HG02943 (cell line): ENCODE measurements at regions not wholly inside any gene's neighbourhood (a gene's known extent, or its start where the extent isn't known, plus 50 kb on each side); places are given as distances from the start of the nearest gene placed in this dataset.

Source experiments
- ATAC-seq: cut with Tn5 transposase; IDR thresholded peaks from one replicate; pipeline ENCODE4 v1.9.1; 2021; ENCODE audit warnings: mild to moderate bottlenecking, low read depth, moderate library complexity; ENCODE audit not compliant: unreplicated experiment

GRCh38 chr2:156826341-156826933, 390.3 kb downstream of the GPD2 start:
- no peak for ATAC-seq

DNA sequence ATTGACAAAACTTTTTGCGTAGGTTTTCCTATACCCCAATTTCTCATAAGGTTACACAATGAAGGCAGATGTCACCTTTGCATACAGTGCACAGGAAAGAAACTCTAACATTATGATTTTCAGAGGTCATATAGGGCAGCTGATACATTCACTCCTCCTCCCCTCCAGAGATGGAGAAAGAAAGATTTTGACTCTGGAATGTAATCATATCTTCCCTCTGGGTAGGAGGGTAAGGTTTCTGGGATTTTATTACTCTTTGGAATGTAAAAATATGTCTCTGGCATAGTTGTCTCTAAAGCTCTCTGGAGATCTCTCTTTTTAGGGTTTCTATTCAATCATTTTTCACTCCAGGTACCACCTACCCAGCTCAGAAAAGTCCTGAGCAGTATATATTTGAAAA, 398.3 kb downstream of the GPD2 start:
- ATAC-seq = no peak

GRCh38 chr2:156837635-156838370, 401.6 kb downstream of the GPD2 start:
- no peak for ATAC-seq

- no peak for ATAC-seq
Observed at GRCh38 chr2:156841321-156841720, 405.1 kb downstream of the GPD2 start.

GRCh38 chr2:156845806-156846558, 409.8 kb downstream of the GPD2 start:
- no peak for ATAC-seq

GRCh38 chr2:156852210-156852609, 405.3 kb upstream of the GALNT5 start:
- ATAC-seq = no peak

GRCh38 chr2:156852681-156853080, 404.8 kb upstream of the GALNT5 start:
- no peak for ATAC-seq

DNA sequence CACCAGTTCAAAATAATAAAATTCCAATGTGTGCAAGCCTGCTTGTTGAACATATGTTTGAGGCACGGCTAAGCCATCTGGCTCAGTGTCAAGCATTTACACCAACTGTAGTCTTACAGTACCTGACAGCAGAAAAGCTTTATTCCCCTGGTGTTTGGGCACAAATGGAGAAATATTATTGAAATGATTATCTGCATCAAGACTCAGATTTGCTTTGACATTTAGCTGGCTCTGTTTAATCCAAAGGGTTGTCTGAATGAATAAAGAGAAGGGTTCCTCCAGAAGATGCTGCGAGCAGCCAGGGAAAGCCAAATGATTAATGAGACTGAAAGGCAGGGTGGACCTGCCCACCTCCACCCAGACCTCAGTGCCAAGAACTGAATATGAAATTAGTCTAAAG, 393.2 kb upstream of the GALNT5 start:
- ATAC-seq = no peak

DNA sequence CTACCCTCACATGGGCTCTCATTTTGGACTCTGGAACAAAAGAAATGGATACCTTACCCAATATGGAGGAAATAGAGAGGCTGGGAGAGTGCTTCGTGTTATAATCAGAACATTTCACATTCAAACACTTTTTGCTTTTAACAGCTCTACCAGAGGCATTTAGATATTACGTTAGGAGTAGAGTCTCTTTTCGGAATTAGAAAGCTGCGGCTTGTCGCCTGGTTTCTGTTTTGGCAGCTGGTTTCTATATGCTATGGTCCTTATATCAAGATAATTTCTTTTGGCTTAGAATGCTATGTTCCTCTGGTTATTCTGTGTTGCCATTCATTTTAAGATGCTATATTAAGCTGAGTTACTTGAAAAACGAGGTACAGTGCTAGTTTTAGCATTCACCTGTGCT, 392.8 kb upstream of the GALNT5 start:
- no peak for ATAC-seq

- ATAC-seq = no peak
Observed at GRCh38 chr2:156867201-156867600, 390.3 kb upstream of the GALNT5 start.

- no peak for ATAC-seq
Observed at GRCh38 chr2:156874707-156875106, 382.8 kb upstream of the GALNT5 start.

DNA sequence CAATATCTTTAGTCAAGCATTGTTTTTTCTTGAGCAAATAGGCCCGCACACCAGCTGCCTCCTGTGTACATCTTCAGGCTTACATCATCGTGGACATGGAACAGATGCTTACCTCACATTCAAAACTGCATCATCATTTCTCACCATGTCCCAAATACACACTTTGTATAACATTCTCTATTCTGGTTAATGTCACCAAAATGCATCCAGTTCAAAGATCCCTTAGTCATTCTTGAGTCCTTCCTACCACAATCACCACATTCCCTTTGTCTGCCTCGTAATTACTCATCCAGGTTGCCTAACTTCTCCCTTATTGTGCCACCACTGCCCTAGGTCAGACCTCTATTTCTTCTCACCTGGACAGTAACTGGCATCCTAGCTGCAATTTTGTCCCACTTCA, 373.7 kb upstream of the GALNT5 start:
- no peak for ATAC-seq

GRCh38 chr2:156884216-156884615, 373.3 kb upstream of the GALNT5 start:
- ATAC-seq = no peak

- ATAC-seq = no peak
Observed at GRCh38 chr2:156890529-156891148, 366.9 kb upstream of the GALNT5 start.

GRCh38 chr2:156891609-156892008, 365.9 kb upstream of the GALNT5 start:
- ATAC-seq = no peak

DNA sequence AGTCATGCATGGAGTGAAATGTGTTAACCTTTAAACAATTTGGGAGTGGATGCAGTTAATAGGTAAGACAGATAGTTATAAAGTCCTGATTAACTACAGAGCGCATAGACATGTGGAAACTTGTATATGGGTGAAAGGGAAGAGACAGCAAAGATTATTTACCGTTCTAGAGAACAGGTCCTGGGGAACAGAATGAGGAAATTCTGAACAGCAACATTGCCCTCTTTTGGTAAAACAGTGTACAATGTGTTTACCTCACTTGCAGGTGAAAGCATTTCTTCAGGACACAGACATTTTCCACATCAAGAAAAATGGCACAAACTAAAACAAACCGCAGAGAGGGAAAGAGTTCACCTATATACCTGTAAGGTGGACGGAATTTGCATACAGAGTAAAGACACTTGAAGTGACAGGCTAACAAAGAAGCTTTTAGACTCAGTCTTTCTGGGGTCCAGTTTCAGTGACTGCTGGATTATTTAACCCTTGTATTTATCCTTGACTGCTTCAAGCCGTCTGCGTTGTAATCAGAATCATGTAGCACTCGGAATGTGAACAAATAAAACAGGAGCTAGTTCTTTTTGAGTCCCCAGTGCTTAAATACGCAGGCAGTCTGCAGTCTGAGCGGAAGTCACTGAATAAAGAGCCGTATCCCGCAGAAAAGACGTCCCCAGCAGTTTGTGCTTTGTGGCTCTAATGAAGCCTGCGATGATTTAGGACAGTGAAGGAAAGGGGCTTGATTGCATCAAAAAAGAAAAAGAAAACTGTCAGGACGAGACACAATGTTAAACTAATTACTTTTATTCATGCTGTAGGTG, 364.8 kb upstream of the GALNT5 start:
- ATAC-seq = peak; percentile 51

DNA sequence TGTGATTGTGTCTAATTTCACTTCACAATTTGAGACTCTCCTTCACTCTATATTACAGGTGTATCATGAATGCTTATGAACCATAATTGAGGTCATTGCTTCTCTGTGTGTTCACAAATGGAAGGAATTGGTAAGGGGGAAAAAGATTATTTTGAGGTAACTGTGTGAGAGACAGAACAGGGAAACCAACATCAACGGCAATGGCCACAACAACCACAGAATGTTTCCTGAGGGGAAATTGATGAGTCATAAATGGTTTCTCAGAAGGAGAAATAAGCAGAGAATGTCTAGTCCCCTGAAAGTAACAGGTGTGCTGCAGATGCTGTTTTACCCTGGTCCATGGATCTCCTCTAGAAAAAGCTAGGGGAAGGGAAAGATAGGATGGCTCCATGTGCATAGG, 361.2 kb upstream of the GALNT5 start:
- ATAC-seq = peak; percentile 88

DNA sequence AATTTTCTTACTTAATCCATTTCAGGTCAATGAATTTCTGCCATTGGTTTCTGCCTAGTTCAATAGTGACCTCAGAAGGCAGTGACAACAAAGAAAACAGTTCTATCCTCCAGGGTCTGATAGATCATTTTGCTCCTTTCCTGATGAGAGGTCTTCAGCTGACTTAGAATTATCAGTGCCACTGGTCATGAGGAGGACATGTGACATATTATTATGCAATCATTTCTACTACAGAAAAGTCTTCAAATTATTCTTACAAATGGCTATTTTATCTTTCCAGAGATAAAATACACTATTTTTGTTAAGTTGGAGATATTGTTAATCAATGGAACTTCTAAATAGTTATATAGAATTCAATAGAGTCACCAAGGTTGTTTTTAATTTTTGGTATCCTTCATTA, 360.0 kb upstream of the GALNT5 start:
- no peak for ATAC-seq

GRCh38 chr2:156901373-156902031, 356.0 kb upstream of the GALNT5 start:
- no peak for ATAC-seq

- ATAC-seq = no peak
Observed at GRCh38 chr2:156903335-156903734, 354.2 kb upstream of the GALNT5 start.
